GM12878 (cell line): ENCODE measurements at regions not wholly inside any gene's neighbourhood (a gene's known extent, or its start where the extent isn't known, plus 50 kb on each side); places are given as distances from the start of the nearest gene placed in this dataset.
A peak's percentile ranks its signal among the peaks of the same experiment; 100 is the strongest.

ENCODE experiments used
- ATAC-seq: fragments of 200-7000 bp; cut with Tn5 transposase; 3 replicates; pipeline ENCODE4 v1.9.1; 2020; ENCODE audit warnings: mild to moderate bottlenecking, moderate library complexity
- BruUV-seq: library from RNA; stranded (reverse); fragments of 400-500 nt; replicated peaks from 2 replicates; lab custom pipeline; 2021; lab: Mats Ljungman, UMichigan
- CTCF ChIA-PET: fragments of 300-600 bp; sonication (Branson Sonifier 250); formaldehyde crosslinking; extraction: SDS; loops from one replicate; lab custom pipeline; 2021; ENCODE audit warnings: inconsistent platforms; lab: Yijun Ruan, JAX
- POLR2A ChIA-PET: fragments of 350-600 bp; formaldehyde crosslinking; extraction: SDS; loops from one replicate; lab custom pipeline; 2021; ENCODE audit warnings: inconsistent platforms; lab: Charles Lee
- RAD21 ChIA-PET: fragments of 300-600 bp; sonication (Branson Sonifier 250); formaldehyde crosslinking; loops from one replicate; lab custom pipeline; 2023; ENCODE audit warnings: antibody characterized with exemption; ENCODE audit not compliant: unreplicated experiment; lab: Charles Lee
- SMC1A ChIA-PET: fragments of 300-600 bp; sonication (Branson Sonifier 250); formaldehyde crosslinking; loops from one replicate; lab custom pipeline; 2023; ENCODE audit not compliant: unreplicated experiment, uncharacterized antibody; lab: Charles Lee
- DNase-seq: peaks from one replicate; pipeline ENCODE4 v3.0.0-alpha.2; 2011; ENCODE audit warnings: low read depth, low spot score
- FAIRE-seq: peaks from 3 replicates; lab custom pipeline; 2011; peaks lifted over from hg19 to GRCh38; lab: Jason Lieb, UNC
- H2AFZ ChIP-seq: 2 replicates; pipeline ENCODE4 v1.6.0; 2011; ENCODE audit warnings: low read depth, low read length, control low read depth; ENCODE audit not compliant: control insufficient read depth
- H3K27ac ChIP-seq: 2 replicates; pipeline ENCODE4 v1.5.1; 2011; ENCODE audit warnings: control low read depth; ENCODE audit not compliant: control insufficient read depth, insufficient read depth
- H3K27me3 ChIP-seq, 2 experiments: replicated peaks in 1 of 2; 2 replicates each; pipeline versions ENCODE4 v1.6.0 to v1.6.1; 2011; ENCODE audit warnings: low read length in 1 of 2; ENCODE audit not compliant: control insufficient read depth in 2 of 2, insufficient read depth in 2 of 2
- H3K36me3 ChIP-seq, 2 experiments: 2 replicates each; pipeline ENCODE4 v1.5.1; 2011; ENCODE audit warnings: low read length in 1 of 2; ENCODE audit not compliant: control insufficient read depth in 2 of 2, insufficient read depth in 2 of 2
- H3K4me1 ChIP-seq: 2 replicates; pipeline ENCODE4 v1.6.1; 2011; ENCODE audit warnings: mild to moderate bottlenecking, low read length, moderate library complexity, mixed read lengths; ENCODE audit not compliant: control insufficient read depth, insufficient read depth
- H3K4me2 ChIP-seq: 2 replicates; pipeline ENCODE4 v1.6.0; 2011; ENCODE audit warnings: control low read depth; ENCODE audit not compliant: control insufficient read depth, insufficient read depth
- H3K4me3 ChIP-seq: fragments of 200-600 bp; sonication (generic); 2 replicates; pipeline ENCODE4 v1.5.1; 2016
- H3K79me2 ChIP-seq: 2 replicates; pipeline ENCODE4 v1.6.0; 2011; ENCODE audit warnings: low read length; ENCODE audit not compliant: control insufficient read depth, insufficient read depth
- H3K9ac ChIP-seq: 2 replicates; pipeline ENCODE4 v1.8.0; 2011; ENCODE audit warnings: low read length, control low read depth, mixed read lengths; ENCODE audit not compliant: control insufficient read depth, insufficient read depth
- H3K9me3 ChIP-seq: replicated peaks from 3 replicates; pipeline ENCODE4 v1.5.1; 2011; ENCODE audit warnings: mild to moderate bottlenecking, low read length; ENCODE audit not compliant: control insufficient read depth, insufficient read depth
- H4K20me1 ChIP-seq: 2 replicates; pipeline ENCODE4 v1.6.0; 2011; ENCODE audit not compliant: control insufficient read depth, insufficient read depth
- EP300 ChIP-seq, 2 experiments: fragments of 150-350 bp in 1 of 2; IDR thresholded peaks; 2 replicates each; pipeline ENCODE4 v1.6.1; 2011 to 2012; ENCODE audit warnings: low read depth in 2 of 2, low read length in 2 of 2, borderline replicate concordance in 1 of 2, improper control_type of control experiment in 1 of 2, inconsistent platforms in 1 of 2; ENCODE audit not compliant: control insufficient read depth in 1 of 2
- ESRRA ChIP-seq: IDR thresholded peaks from 2 replicates; pipeline ENCODE4 v1.6.1; 2012; ENCODE audit warnings: mild to moderate bottlenecking, low read length, improper control_type of control experiment
- HDGF ChIP-seq: fragments of 450-650 bp; IDR thresholded peaks from 2 replicates; pipeline ENCODE4 v1.6.1; 2016; ENCODE audit warnings: antibody characterized with exemption
- MEF2B ChIP-seq: fragments of 450-650 bp; IDR thresholded peaks from 2 replicates; pipeline ENCODE4 v1.6.1; 2018; ENCODE audit warnings: mild to moderate bottlenecking, moderate library complexity; ENCODE audit not compliant: partially characterized antibody, poor library complexity, severe bottlenecking
- NFIC ChIP-seq: IDR thresholded peaks from 2 replicates; pipeline ENCODE4 v1.6.1; 2012; ENCODE audit warnings: low read depth, mild to moderate bottlenecking, inconsistent platforms, low read length, moderate library complexity
- NR2F1 ChIP-seq: fragments of 450-650 bp; conservative IDR thresholded peaks from 2 replicates; pipeline ENCODE4 v1.6.1; 2017; ENCODE audit warnings: mild to moderate bottlenecking
- POLR2A ChIP-seq: IDR thresholded peaks from 2 replicates; pipeline ENCODE4 v1.6.1; 2011; ENCODE audit warnings: low read depth, mild to moderate bottlenecking, low read length
- RAD21 ChIP-seq: IDR thresholded peaks from 2 replicates; pipeline ENCODE4 v1.6.1; 2011; ENCODE audit warnings: mild to moderate bottlenecking, low read depth, low read length, moderate library complexity; ENCODE audit not compliant: insufficient read depth
- RAD51 ChIP-seq: fragments of 450-650 bp; IDR thresholded peaks from 2 replicates; pipeline ENCODE4 v1.6.1; 2016; ENCODE audit warnings: moderate library complexity, mild to moderate bottlenecking, inconsistent platforms
- SRF ChIP-seq, 2 experiments: IDR thresholded peaks; 2 replicates each; pipeline ENCODE4 v1.6.1; 2011; ENCODE audit warnings: low read depth in 2 of 2, low read length in 2 of 2, mild to moderate bottlenecking in 1 of 2, moderate library complexity in 1 of 2
- TAF1 ChIP-seq: IDR thresholded peaks from 2 replicates; pipeline ENCODE4 v1.6.1; 2011; ENCODE audit warnings: mild to moderate bottlenecking, low read depth, low read length, borderline replicate concordance
- WGBS: methylation state at CpG from one replicate; pipeline ENCODE4 v1.1.6; 2016; ENCODE audit warnings: low lambda C conversion rate; ENCODE audit not compliant: insufficient replicate concordance, insufficient coverage; ENCODE audit errors: missing lambda C conversion rate; 5-methylcytosine and 5-hydroxymethylcytosine counted together
- in situ Hi-C: fragments of 300-500 bp; cut with MboI; formaldehyde crosslinking; loops from 9 replicates; pipeline ENCODE4 v1.14.3; 2018; ENCODE audit warnings: mixed read lengths
- intact Hi-C: fragments of 100-400 bp; cut with micrococcal nuclease; formaldehyde crosslinking; loops from one replicate; pipeline ENCODE4 v1.14.2; 2022; ENCODE audit not compliant: unreplicated experiment
- TF ChIP-seq, protein P1 (sequence below): fragments of 450-650 bp; formaldehyde crosslinking; IDR thresholded peaks from 2 replicates; pipeline ENCODE4 v1.5.0; 2022; ENCODE audit warnings: mild to moderate bottlenecking, missing genetic modification characterization

- intact Hi-C loops: no loop called here
- no peaks in the 10 kb centered on the region for H4K20me1 ChIP-seq
- H3K79me2 ChIP-seq: peaks cover 37% of the 10 kb centered on the region
- ChIA-PET SMC1A (interaction anchor here (0.6 to 3.1 kb wide), 9 partner anchors 11 to 129 kb away, joined by 3 to 21 read pairs (median 5); no protein-coding TSS in a partner anchor), CTCF (interaction anchor here (1.0 to 4.8 kb wide), 5 partner anchors 8 to 46 kb away, joined by 3 to 23 read pairs (median 7); no protein-coding TSS in a partner anchor), POLR2A (interaction anchor here (0.6 to 1.4 kb wide), 4 partner anchors 14 to 92 kb away, joined by 3 to 6 read pairs (median 4); no protein-coding TSS in a partner anchor), RAD21 (interaction anchor here (0.7 to 1.9 kb wide), 6 partner anchors 10 to 115 kb away, joined by 3 to 6 read pairs (median 4); no protein-coding TSS in a partner anchor)
- WGBS: 100% methylated on average over 2 of the region's 2 CpGs
- TF ChIP-seq SRF (IDR thresholded peaks at IDR 0.05; ENCODE audit: low read depth in 2 of 2, low read length in 2 of 2) (no peak), RAD21 (no peak), ESRRA (no peak), EP300 (IDR thresholded peaks at IDR 0.05; ENCODE audit: borderline replicate concordance in 1 of 2, control insufficient read depth in 1 of 2, low read depth in 2 of 2, low read length in 2 of 2) (no peak), RAD51 (no peak), MEF2B (no peak), NR2F1 (no peak), NFIC (no peak), POLR2A (no peak), HDGF (no peak), TAF1 (no peak)
- TF ChIP-seq, protein P1, sequence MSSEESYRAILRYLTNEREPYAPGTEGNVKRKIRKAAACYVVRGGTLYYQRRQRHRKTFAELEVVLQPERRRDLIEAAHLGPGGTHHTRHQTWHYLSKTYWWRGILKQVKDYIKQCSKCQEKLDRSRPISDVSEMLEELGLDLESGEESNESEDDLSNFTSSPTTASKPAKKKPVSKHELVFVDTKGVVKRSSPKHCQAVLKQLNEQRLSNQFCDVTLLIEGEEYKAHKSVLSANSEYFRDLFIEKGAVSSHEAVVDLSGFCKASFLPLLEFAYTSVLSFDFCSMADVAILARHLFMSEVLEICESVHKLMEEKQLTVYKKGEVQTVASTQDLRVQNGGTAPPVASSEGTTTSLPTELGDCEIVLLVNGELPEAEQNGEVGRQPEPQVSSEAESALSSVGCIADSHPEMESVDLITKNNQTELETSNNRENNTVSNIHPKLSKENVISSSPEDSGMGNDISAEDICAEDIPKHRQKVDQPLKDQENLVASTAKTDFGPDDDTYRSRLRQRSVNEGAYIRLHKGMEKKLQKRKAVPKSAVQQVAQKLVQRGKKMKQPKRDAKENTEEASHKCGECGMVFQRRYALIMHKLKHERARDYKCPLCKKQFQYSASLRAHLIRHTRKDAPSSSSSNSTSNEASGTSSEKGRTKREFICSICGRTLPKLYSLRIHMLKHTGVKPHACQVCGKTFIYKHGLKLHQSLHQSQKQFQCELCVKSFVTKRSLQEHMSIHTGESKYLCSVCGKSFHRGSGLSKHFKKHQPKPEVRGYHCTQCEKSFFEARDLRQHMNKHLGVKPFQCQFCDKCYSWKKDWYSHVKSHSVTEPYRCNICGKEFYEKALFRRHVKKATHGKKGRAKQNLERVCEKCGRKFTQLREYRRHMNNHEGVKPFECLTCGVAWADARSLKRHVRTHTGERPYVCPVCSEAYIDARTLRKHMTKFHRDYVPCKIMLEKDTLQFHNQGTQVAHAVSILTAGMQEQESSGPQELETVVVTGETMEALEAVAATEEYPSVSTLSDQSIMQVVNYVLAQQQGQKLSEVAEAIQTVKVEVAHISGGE (CRISPR knock-in tag): no peak
- H3K4me1 ChIP-seq: peaks cover 59% of the 10 kb centered on the region
- no peak overlapping the region for H3K9ac ChIP-seq
- DNase-seq: no peak
- FAIRE-seq: no peak
- ATAC-seq: no peak
- no peak overlapping the region for H3K4me3 ChIP-seq
- peak overlapping the region; percentile 27; the same call in 1 of the 2 replicates for H3K27ac ChIP-seq
- H3K4me2 ChIP-seq: no peak overlapping the region
- peaks cover 7% of the 10 kb centered on the region; the same call in 2 of the 3 replicates for H3K9me3 ChIP-seq
- in situ Hi-C loops: no loop called here
- H3K36me3 ChIP-seq: peaks cover 0 to 2% of the 10 kb centered on the region in 2 experiments; a peak in 1 of 4 replicates
- BruUV-seq: no TSS peak
- no peaks in the 10 kb centered on the region for H3K27me3 ChIP-seq
- H2AFZ ChIP-seq: no peak overlapping the region
Observed at GRCh38 chr7:131028295-131028694, 294.3 kb upstream of the KLF14 start.
